GM12878 (cell line): ENCODE measurements at regions not wholly inside any gene's neighbourhood (a gene's known extent, or its start where the extent isn't known, plus 50 kb on each side); places are given as distances from the start of the nearest gene placed in this dataset.

Source experiments
- ATAC-seq: fragments of 200-7000 bp; cut with Tn5 transposase; 3 replicates; pipeline ENCODE4 v1.9.1; 2020; ENCODE audit warnings: mild to moderate bottlenecking, moderate library complexity
- BruUV-seq: library from RNA; stranded (reverse); fragments of 400-500 nt; replicated peaks from 2 replicates; lab custom pipeline; 2021; lab: Mats Ljungman, UMichigan
- CTCF ChIA-PET: fragments of 300-600 bp; sonication (Branson Sonifier 250); formaldehyde crosslinking; extraction: SDS; loops from one replicate; lab custom pipeline; 2021; ENCODE audit warnings: inconsistent platforms; lab: Yijun Ruan, JAX
- POLR2A ChIA-PET: fragments of 350-600 bp; formaldehyde crosslinking; extraction: SDS; loops from one replicate; lab custom pipeline; 2021; ENCODE audit warnings: inconsistent platforms; lab: Charles Lee
- RAD21 ChIA-PET: fragments of 300-600 bp; sonication (Branson Sonifier 250); formaldehyde crosslinking; loops from one replicate; lab custom pipeline; 2023; ENCODE audit warnings: antibody characterized with exemption; ENCODE audit not compliant: unreplicated experiment; lab: Charles Lee
- SMC1A ChIA-PET: fragments of 300-600 bp; sonication (Branson Sonifier 250); formaldehyde crosslinking; loops from one replicate; lab custom pipeline; 2023; ENCODE audit not compliant: unreplicated experiment, uncharacterized antibody; lab: Charles Lee
- DNase-seq: peaks from one replicate; pipeline ENCODE4 v3.0.0-alpha.2; 2011; ENCODE audit warnings: low read depth, low spot score
- FAIRE-seq: peaks from 3 replicates; lab custom pipeline; 2011; peaks lifted over from hg19 to GRCh38; lab: Jason Lieb, UNC
- H2AFZ ChIP-seq: 2 replicates; pipeline ENCODE4 v1.6.0; 2011; ENCODE audit warnings: low read depth, low read length, control low read depth; ENCODE audit not compliant: control insufficient read depth
- H3K27ac ChIP-seq: 2 replicates; pipeline ENCODE4 v1.5.1; 2011; ENCODE audit warnings: control low read depth; ENCODE audit not compliant: control insufficient read depth, insufficient read depth
- H3K27me3 ChIP-seq, 2 experiments: replicated peaks in 1 of 2; 2 replicates each; pipeline versions ENCODE4 v1.6.0 to v1.6.1; 2011; ENCODE audit warnings: low read length in 1 of 2; ENCODE audit not compliant: control insufficient read depth in 2 of 2, insufficient read depth in 2 of 2
- H3K36me3 ChIP-seq, 2 experiments: 2 replicates each; pipeline ENCODE4 v1.5.1; 2011; ENCODE audit warnings: low read length in 1 of 2; ENCODE audit not compliant: control insufficient read depth in 2 of 2, insufficient read depth in 2 of 2
- H3K4me1 ChIP-seq: 2 replicates; pipeline ENCODE4 v1.6.1; 2011; ENCODE audit warnings: mild to moderate bottlenecking, low read length, moderate library complexity, mixed read lengths; ENCODE audit not compliant: control insufficient read depth, insufficient read depth
- H3K4me2 ChIP-seq: 2 replicates; pipeline ENCODE4 v1.6.0; 2011; ENCODE audit warnings: control low read depth; ENCODE audit not compliant: control insufficient read depth, insufficient read depth
- H3K4me3 ChIP-seq: fragments of 200-600 bp; sonication (generic); 2 replicates; pipeline ENCODE4 v1.5.1; 2016
- H3K79me2 ChIP-seq: 2 replicates; pipeline ENCODE4 v1.6.0; 2011; ENCODE audit warnings: low read length; ENCODE audit not compliant: control insufficient read depth, insufficient read depth
- H3K9ac ChIP-seq: 2 replicates; pipeline ENCODE4 v1.8.0; 2011; ENCODE audit warnings: low read length, control low read depth, mixed read lengths; ENCODE audit not compliant: control insufficient read depth, insufficient read depth
- H3K9me3 ChIP-seq: replicated peaks from 3 replicates; pipeline ENCODE4 v1.5.1; 2011; ENCODE audit warnings: mild to moderate bottlenecking, low read length; ENCODE audit not compliant: control insufficient read depth, insufficient read depth
- H4K20me1 ChIP-seq: 2 replicates; pipeline ENCODE4 v1.6.0; 2011; ENCODE audit not compliant: control insufficient read depth, insufficient read depth
- BHLHE40 ChIP-seq, 2 experiments: fragments of 450-650 bp in 1 of 2; IDR thresholded peaks; 2 replicates each; pipeline ENCODE4 v1.6.1; 2011 to 2017; ENCODE audit warnings: low read depth in 2 of 2, borderline replicate concordance in 1 of 2, improper control_type of control experiment in 1 of 2, low read length in 1 of 2, mild to moderate bottlenecking in 1 of 2
- BMI1 ChIP-seq: fragments of 450-650 bp; IDR thresholded peaks from 2 replicates; pipeline ENCODE4 v1.6.1; 2016; ENCODE audit warnings: mild to moderate bottlenecking, moderate library complexity, borderline replicate concordance
- CBX5 ChIP-seq: sonication (generic); IDR thresholded peaks from 2 replicates; pipeline ENCODE4 v1.6.1; 2016; ENCODE audit warnings: low read depth, moderate library complexity, mild to moderate bottlenecking, inconsistent platforms
- GATAD2B ChIP-seq: fragments of 450-650 bp; conservative IDR thresholded peaks from 2 replicates; pipeline ENCODE4 v1.6.1; 2017; ENCODE audit warnings: low read depth, mild to moderate bottlenecking, moderate library complexity
- IKZF1 ChIP-seq: fragments of 450-650 bp; conservative IDR thresholded peaks from 2 replicates; pipeline ENCODE4 v1.6.1; 2017; ENCODE audit warnings: antibody characterized with exemption, mild to moderate bottlenecking
- JUND ChIP-seq: IDR thresholded peaks from 2 replicates; pipeline ENCODE4 v1.6.1; 2012; ENCODE audit warnings: low read depth, mild to moderate bottlenecking, low read length, improper control_type of control experiment, moderate library complexity
- MEF2A ChIP-seq: IDR thresholded peaks from 2 replicates; pipeline ENCODE4 v1.6.1; 2011; ENCODE audit warnings: low read depth, mild to moderate bottlenecking, low read length, moderate library complexity; ENCODE audit not compliant: insufficient read depth
- PAX8 ChIP-seq: fragments of 450-650 bp; IDR thresholded peaks from 2 replicates; pipeline ENCODE4 v1.6.1; 2017; ENCODE audit warnings: mild to moderate bottlenecking, moderate library complexity
- POU2F2 ChIP-seq: IDR thresholded peaks from 3 replicates; pipeline ENCODE4 v1.6.1; 2011; ENCODE audit warnings: low read depth, mild to moderate bottlenecking, low read length, borderline replicate concordance
- RELB ChIP-seq: fragments of 450-650 bp; IDR thresholded peaks from 2 replicates; pipeline ENCODE4 v1.6.1; 2017; ENCODE audit warnings: low read depth, mild to moderate bottlenecking, moderate library complexity
- STAT1 ChIP-seq: fragments of 450-650 bp; conservative IDR thresholded peaks from 2 replicates; pipeline ENCODE4 v1.6.1; 2014; ENCODE audit warnings: antibody characterized with exemption, mild to moderate bottlenecking
- ZNF622 ChIP-seq: fragments of 450-650 bp; IDR thresholded peaks from 2 replicates; pipeline ENCODE4 v1.6.1; 2017; ENCODE audit warnings: mild to moderate bottlenecking, inconsistent platforms
- WGBS: methylation state at CpG from one replicate; pipeline ENCODE4 v1.1.6; 2016; ENCODE audit warnings: low lambda C conversion rate; ENCODE audit not compliant: insufficient replicate concordance, insufficient coverage; ENCODE audit errors: missing lambda C conversion rate; 5-methylcytosine and 5-hydroxymethylcytosine counted together
- in situ Hi-C: fragments of 300-500 bp; cut with MboI; formaldehyde crosslinking; loops from 9 replicates; pipeline ENCODE4 v1.14.3; 2018; ENCODE audit warnings: mixed read lengths
- intact Hi-C: fragments of 100-400 bp; cut with micrococcal nuclease; formaldehyde crosslinking; loops from one replicate; pipeline ENCODE4 v1.14.2; 2022; ENCODE audit not compliant: unreplicated experiment
- TF ChIP-seq, protein P1 (sequence below): fragments of 450-650 bp; IDR thresholded peaks from 2 replicates; pipeline ENCODE4 v1.6.1; 2014; ENCODE audit warnings: mild to moderate bottlenecking

GRCh38 chr7:81623251-81623855 is 146.5 kb downstream of the HGF start:
- H3K36me3 ChIP-seq, result no peaks in the 10 kb centered on the region
- ChIA-PET POLR2A (interaction anchor here (0.6 to 1.3 kb wide), 2 partner anchors 16 to 850 kb away, joined by 3 read pairs; no protein-coding TSS in a partner anchor), RAD21 (no interaction called here), CTCF (interaction anchor here (0.6 to 1.5 kb wide), 3 partner anchors 11 to 692 kb away, joined by 3 to 4 read pairs (median 3); no protein-coding TSS in a partner anchor), SMC1A (interaction anchor here (0.7 to 2.0 kb wide), 4 partner anchors 11 to 81 kb away, joined by 3 to 5 read pairs (median 4); no protein-coding TSS in a partner anchor)
- ATAC-seq (no peak; the same call in 2 of the 3 replicates), FAIRE-seq (no peak), DNase-seq (no peak)
- no peaks in the 10 kb centered on the region for H4K20me1 ChIP-seq
- H3K4me2 ChIP-seq, result no peak overlapping the region
- H3K9me3 ChIP-seq, result no peaks in the 10 kb centered on the region
- H3K79me2 ChIP-seq, result no peaks in the 10 kb centered on the region
- no peak overlapping the region for H3K27ac ChIP-seq
- H3K9ac ChIP-seq, result no peak overlapping the region
- H3K4me3 ChIP-seq, result no peak overlapping the region
- intact Hi-C loops, result no loop called here
- 95% methylated on average over 1 of the region's 1 CpG for WGBS
- in situ Hi-C loops, result no loop called here
- no peaks in the 10 kb centered on the region for H3K27me3 ChIP-seq
- TF ChIP-seq BMI1 (no peak), MEF2A (no peak), JUND (no peak)
- no peaks in the 10 kb centered on the region for H3K4me1 ChIP-seq
- H2AFZ ChIP-seq, result no peak overlapping the region
- no TSS peak for BruUV-seq

- no peak for FAIRE-seq
- ChIA-PET CTCF (no interaction called here), POLR2A (interaction anchor here (0.6 kb wide), 1 partner anchor 16 kb away, joined by 3 read pairs; no protein-coding TSS in a partner anchor), RAD21 (no interaction called here), SMC1A (interaction anchor here (2.0 kb wide), 1 partner anchor 60 kb away, joined by 5 read pairs; no protein-coding TSS in a partner anchor)
- no peak overlapping the region for H3K27ac ChIP-seq
- WGBS, result 0% methylated on average over 1 of the region's 1 CpG
- no peaks in the 10 kb centered on the region for H3K79me2 ChIP-seq
- H4K20me1 ChIP-seq, result no peaks in the 10 kb centered on the region
- no peak for ATAC-seq
- no peaks in the 10 kb centered on the region for H3K9me3 ChIP-seq
- no peak overlapping the region for H2AFZ ChIP-seq
- intact Hi-C loops (no loop called here), in situ Hi-C loops (no loop called here)
- H3K9ac ChIP-seq, result no peak overlapping the region
- H3K27me3 ChIP-seq, result no peaks in the 10 kb centered on the region
- no peaks in the 10 kb centered on the region for H3K36me3 ChIP-seq
- H3K4me1 ChIP-seq, result no peaks in the 10 kb centered on the region
- DNase-seq, result no peak
- no TSS peak for BruUV-seq
- H3K4me2 ChIP-seq, result no peak overlapping the region
- H3K4me3 ChIP-seq, result no peak overlapping the region
- TF ChIP-seq CBX5 (no peak), BHLHE40 (IDR thresholded peaks at IDR 0.05; ENCODE audit: borderline replicate concordance in 1 of 2, low read depth in 2 of 2, low read length in 1 of 2) (no peak), ZNF622 (no peak), POU2F2 (no peak), PAX8 (no peak), STAT1 (no peak), RELB (no peak), IKZF1 (no peak), GATAD2B (no peak)
- TF ChIP-seq, protein P1, sequence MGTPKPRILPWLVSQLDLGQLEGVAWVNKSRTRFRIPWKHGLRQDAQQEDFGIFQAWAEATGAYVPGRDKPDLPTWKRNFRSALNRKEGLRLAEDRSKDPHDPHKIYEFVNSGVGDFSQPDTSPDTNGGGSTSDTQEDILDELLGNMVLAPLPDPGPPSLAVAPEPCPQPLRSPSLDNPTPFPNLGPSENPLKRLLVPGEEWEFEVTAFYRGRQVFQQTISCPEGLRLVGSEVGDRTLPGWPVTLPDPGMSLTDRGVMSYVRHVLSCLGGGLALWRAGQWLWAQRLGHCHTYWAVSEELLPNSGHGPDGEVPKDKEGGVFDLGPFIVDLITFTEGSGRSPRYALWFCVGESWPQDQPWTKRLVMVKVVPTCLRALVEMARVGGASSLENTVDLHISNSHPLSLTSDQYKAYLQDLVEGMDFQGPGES, result no peak
Observed at GRCh38 chr7:81621893-81622292, 148.0 kb downstream of the HGF start.
